Smooth muscle cell (in vitro differentiated cells): ENCODE measurements at regions not wholly inside any gene's neighbourhood (a gene's known extent, or its start where the extent isn't known, plus 50 kb on each side); places are given as distances from the start of the nearest gene placed in this dataset.

Source experiments
- DNase-seq: peaks from one replicate; lab custom pipeline; 2025; ENCODE audit not compliant: unreplicated experiment; lab: John Stamatoyannopoulos, UW
- H2AFZ ChIP-seq: fragments of 200-600 bp; sonication (generic); 2 replicates; pipeline ENCODE4 v1.6.0; 2016; ENCODE audit warnings: antibody characterized with exemption, low read depth, mild to moderate bottlenecking
- H3F3A ChIP-seq: fragments of 200-600 bp; sonication (generic); 2 replicates; pipeline ENCODE4 v1.6.0; 2017; ENCODE audit warnings: antibody characterized with exemption, low read depth
- H3K27ac ChIP-seq: fragments of 200-600 bp; sonication (generic); 2 replicates; pipeline ENCODE4 v1.5.1; 2016; ENCODE audit warnings: low read depth, mild to moderate bottlenecking
- H3K27me3 ChIP-seq: fragments of 200-600 bp; sonication (generic); 2 replicates; pipeline ENCODE4 v1.6.1; 2016; ENCODE audit warnings: low read depth, mild to moderate bottlenecking
- H3K36me3 ChIP-seq: fragments of 200-600 bp; sonication (generic); 2 replicates; pipeline ENCODE4 v1.5.1; 2016; ENCODE audit warnings: low read depth
- H3K4me1 ChIP-seq: fragments of 200-600 bp; sonication (generic); 2 replicates; pipeline ENCODE4 v1.5.1; 2016; ENCODE audit warnings: low read depth
- H3K4me2 ChIP-seq: fragments of 200-600 bp; sonication (generic); 2 replicates; pipeline ENCODE4 v1.6.0; 2016; ENCODE audit warnings: mild to moderate bottlenecking
- H3K4me3 ChIP-seq: fragments of 200-600 bp; sonication (generic); 2 replicates; pipeline ENCODE4 v1.5.1; 2016; ENCODE audit warnings: mild to moderate bottlenecking
- H3K79me2 ChIP-seq: fragments of 200-600 bp; sonication (generic); 2 replicates; pipeline ENCODE4 v1.6.0; 2016; ENCODE audit warnings: low read depth, mild to moderate bottlenecking
- H3K9ac ChIP-seq: fragments of 200-600 bp; sonication (generic); 2 replicates; pipeline ENCODE4 v1.6.0; 2016; ENCODE audit warnings: low read depth
- H3K9me3 ChIP-seq: fragments of 200-600 bp; sonication (generic); replicated peaks from 2 replicates; pipeline ENCODE4 v1.5.1; 2016; ENCODE audit warnings: low read depth
- H4K20me1 ChIP-seq: fragments of 200-600 bp; sonication (generic); 2 replicates; pipeline ENCODE4 v1.6.0; 2016; ENCODE audit warnings: low read depth
- WGBS: methylation state at CpG from one replicate; pipeline ENCODE4 v1.1.7; 2016; ENCODE audit warnings: low lambda C conversion rate; 5-methylcytosine and 5-hydroxymethylcytosine counted together
- TF ChIP-seq, protein P1 (sequence below): fragments of 200-600 bp; sonication (generic); IDR thresholded peaks from 2 replicates; pipeline ENCODE4 v1.5.1; 2017; ENCODE audit warnings: borderline replicate concordance, mild to moderate bottlenecking, antibody characterized with exemption; ENCODE audit not compliant: insufficient read depth, poor library complexity, severe bottlenecking

DNA sequence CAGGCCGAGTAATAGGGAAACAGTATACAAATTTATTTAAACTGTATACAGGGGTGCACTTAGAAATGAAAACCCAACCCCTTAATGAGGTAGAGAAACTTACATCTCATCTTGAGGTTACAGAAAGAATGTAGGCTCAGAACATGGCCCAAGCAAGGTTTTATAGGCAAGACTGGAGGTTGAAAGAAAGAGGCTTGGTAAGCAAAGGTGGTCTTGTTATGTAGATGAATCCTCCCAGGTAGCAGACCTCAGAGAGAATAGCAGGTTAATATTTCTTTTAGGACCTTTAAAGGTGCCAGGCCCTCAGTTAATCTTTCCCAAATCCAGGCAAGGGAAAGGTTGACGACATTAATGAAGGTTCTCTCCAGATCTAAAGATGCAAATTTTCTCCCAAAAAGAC, 1466.8 kb upstream of the PRR20A start:
- Histone ChIP-seq H3K9ac (no peak overlapping the region), H3K4me2 (no peak overlapping the region), H3F3A (no peaks in the 10 kb centered on the region), H3K9me3 (no peaks in the 10 kb centered on the region), H2AFZ (no peak overlapping the region), H3K79me2 (no peaks in the 10 kb centered on the region), H3K27me3 (no peaks in the 10 kb centered on the region), H3K27ac (no peak overlapping the region), H3K36me3 (no peaks in the 10 kb centered on the region), H4K20me1 (no peaks in the 10 kb centered on the region), H3K4me1 (peaks cover 8% of the 10 kb centered on the region), H3K4me3 (no peak overlapping the region)
- TF ChIP-seq, protein P1, sequence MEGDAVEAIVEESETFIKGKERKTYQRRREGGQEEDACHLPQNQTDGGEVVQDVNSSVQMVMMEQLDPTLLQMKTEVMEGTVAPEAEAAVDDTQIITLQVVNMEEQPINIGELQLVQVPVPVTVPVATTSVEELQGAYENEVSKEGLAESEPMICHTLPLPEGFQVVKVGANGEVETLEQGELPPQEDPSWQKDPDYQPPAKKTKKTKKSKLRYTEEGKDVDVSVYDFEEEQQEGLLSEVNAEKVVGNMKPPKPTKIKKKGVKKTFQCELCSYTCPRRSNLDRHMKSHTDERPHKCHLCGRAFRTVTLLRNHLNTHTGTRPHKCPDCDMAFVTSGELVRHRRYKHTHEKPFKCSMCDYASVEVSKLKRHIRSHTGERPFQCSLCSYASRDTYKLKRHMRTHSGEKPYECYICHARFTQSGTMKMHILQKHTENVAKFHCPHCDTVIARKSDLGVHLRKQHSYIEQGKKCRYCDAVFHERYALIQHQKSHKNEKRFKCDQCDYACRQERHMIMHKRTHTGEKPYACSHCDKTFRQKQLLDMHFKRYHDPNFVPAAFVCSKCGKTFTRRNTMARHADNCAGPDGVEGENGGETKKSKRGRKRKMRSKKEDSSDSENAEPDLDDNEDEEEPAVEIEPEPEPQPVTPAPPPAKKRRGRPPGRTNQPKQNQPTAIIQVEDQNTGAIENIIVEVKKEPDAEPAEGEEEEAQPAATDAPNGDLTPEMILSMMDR: no peak
- DNase-seq: no peak
- WGBS: 95% methylated on average over 2 of the region's 2 CpGs

DNA sequence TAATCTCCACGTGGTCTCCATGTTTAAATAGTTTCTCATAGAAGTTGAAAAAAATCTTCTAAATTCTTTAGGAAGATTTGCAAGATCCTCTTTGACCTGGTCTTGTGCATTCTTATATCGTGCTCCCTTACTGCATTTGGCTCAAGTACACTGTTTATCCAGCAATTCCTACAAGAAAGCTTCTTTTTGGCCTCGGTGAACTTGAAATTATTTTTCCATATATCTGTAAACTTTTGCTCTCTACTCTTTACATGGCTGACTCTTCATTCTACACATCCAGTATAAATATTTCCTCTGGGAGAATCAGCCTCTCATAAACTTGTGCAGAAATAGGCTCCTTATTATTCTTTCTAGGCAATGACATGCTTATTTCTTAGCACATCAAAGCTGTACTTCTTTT, 1457.9 kb upstream of the PRR20A start:
- Histone ChIP-seq H3K4me2 (no peak overlapping the region), H3F3A (no peaks in the 10 kb centered on the region), H4K20me1 (no peaks in the 10 kb centered on the region), H3K9me3 (no peaks in the 10 kb centered on the region), H3K36me3 (no peaks in the 10 kb centered on the region), H3K27me3 (no peaks in the 10 kb centered on the region), H3K4me3 (no peak overlapping the region), H3K79me2 (no peaks in the 10 kb centered on the region), H2AFZ (no peak overlapping the region), H3K9ac (no peak overlapping the region), H3K27ac (no peak overlapping the region), H3K4me1 (no peaks in the 10 kb centered on the region)
- DNase-seq: no peak
- 94% methylated on average over 3 of the region's 3 CpGs for WGBS
- TF ChIP-seq, protein P1: no peak

DNA sequence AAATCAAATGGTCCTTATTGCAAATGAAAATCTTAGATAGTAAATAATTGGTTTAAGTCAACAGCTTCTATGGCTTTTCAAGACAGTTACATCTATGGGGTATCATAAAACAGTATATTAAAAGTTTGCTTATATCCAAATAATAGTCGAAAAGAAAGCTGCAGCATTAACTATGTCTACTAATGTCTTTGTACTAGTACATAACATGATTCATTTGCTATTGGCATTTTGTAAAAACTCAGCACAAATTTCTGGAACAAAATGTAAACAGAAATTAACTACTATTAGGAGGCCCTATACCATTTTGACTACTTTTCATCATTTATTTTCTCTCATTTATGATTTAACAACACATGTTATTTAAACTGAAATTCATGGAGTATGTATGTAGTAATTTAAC, 1435.2 kb upstream of the PRR20A start:
- no peaks in the 10 kb centered on the region for H4K20me1 ChIP-seq
- no peak for DNase-seq
- H3K27ac ChIP-seq: no peak overlapping the region
- no peaks in the 10 kb centered on the region for H3K79me2 ChIP-seq
- H3K4me1 ChIP-seq: no peaks in the 10 kb centered on the region
- TF ChIP-seq, protein P1: no peak
- WGBS: 88% methylated on average over 1 of the region's 1 CpG
- H3K36me3 ChIP-seq: no peaks in the 10 kb centered on the region
- H3K9ac ChIP-seq: no peak overlapping the region
- H3K9me3 ChIP-seq: no peaks in the 10 kb centered on the region
- no peaks in the 10 kb centered on the region for H3K27me3 ChIP-seq
- no peak overlapping the region for H3K4me2 ChIP-seq
- H3K4me3 ChIP-seq: no peak overlapping the region
- H2AFZ ChIP-seq: peak overlapping the region; percentile 11
- H3F3A ChIP-seq: no peaks in the 10 kb centered on the region

DNA sequence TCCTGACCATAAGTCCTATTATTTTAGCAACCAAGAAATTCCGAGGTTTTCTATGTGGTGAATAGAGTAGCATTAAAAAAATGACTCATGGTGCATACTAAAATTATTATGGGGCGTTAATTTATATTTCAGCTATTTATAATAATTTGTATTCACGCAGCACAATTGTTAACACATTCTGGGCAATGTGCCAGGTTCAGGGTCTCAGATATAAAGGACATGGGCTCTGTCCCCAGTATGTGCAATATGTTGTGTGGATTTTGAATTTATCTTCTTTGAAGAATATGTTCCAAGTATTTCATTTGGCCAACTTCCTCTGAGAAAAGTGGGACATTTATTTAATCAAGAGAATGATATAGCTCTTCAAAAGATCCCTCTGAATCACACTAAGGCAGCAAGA, 1434.7 kb upstream of the PRR20A start:
- Histone ChIP-seq H3F3A (no peaks in the 10 kb centered on the region), H3K79me2 (no peaks in the 10 kb centered on the region), H3K4me3 (no peak overlapping the region), H3K9me3 (no peaks in the 10 kb centered on the region), H3K4me2 (no peak overlapping the region), H4K20me1 (no peaks in the 10 kb centered on the region), H3K36me3 (no peaks in the 10 kb centered on the region), H3K4me1 (no peaks in the 10 kb centered on the region), H2AFZ (no peak overlapping the region), H3K9ac (no peak overlapping the region), H3K27ac (no peak overlapping the region), H3K27me3 (no peaks in the 10 kb centered on the region)
- 93% methylated on average over 3 of the region's 3 CpGs for WGBS
- DNase-seq: no peak
- TF ChIP-seq, protein P1: no peak
